IMR-90 (cell line): ENCODE measurements at regions not wholly inside any gene's neighbourhood (a gene's known extent, or its start where the extent isn't known, plus 50 kb on each side); places are given as distances from the start of the nearest gene placed in this dataset.

Source experiments
- ATAC-seq: fragments of 200-7000 bp; cut with Tn5 transposase; 2 replicates; pipeline ENCODE4 v1.9.1; 2020; ENCODE audit warnings: low read depth, mild to moderate bottlenecking, moderate library complexity
- BruUV-seq: library from RNA; stranded (reverse); fragments of 400-500 nt; replicated peaks from 2 replicates; lab custom pipeline; 2021; lab: Mats Ljungman, UMichigan
- CTCF ChIA-PET: fragments of 300-600 bp; formaldehyde crosslinking; extraction: SDS; loops from one replicate; lab custom pipeline; 2021; ENCODE audit warnings: antibody characterized with exemption; lab: Yijun Ruan, JAX
- POLR2A ChIA-PET: fragments of 300-600 bp; sonication (Branson Sonifier 250); formaldehyde crosslinking; loops from one replicate; lab custom pipeline; 2022; ENCODE audit warnings: antibody characterized with exemption; ENCODE audit not compliant: unreplicated experiment; lab: Charles Lee
- DNase-seq: peaks from one replicate; pipeline ENCODE4 v3.0.0; 2013
- H2AFZ ChIP-seq: replicated peaks from 2 replicates; pipeline ENCODE3; 2013; ENCODE audit warnings: low read length, mild to moderate bottlenecking; ENCODE audit not compliant: poor library complexity
- H2AK5ac ChIP-seq: 2 replicates; pipeline ENCODE4 v1.6.1; 2013; ENCODE audit warnings: low read depth, low read length, inconsistent platforms
- H2AK9ac ChIP-seq: replicated peaks from 2 replicates; pipeline ENCODE3; 2013; ENCODE audit warnings: mild to moderate bottlenecking, low read depth, low read length, moderate library complexity; ENCODE audit not compliant: poor library complexity
- H2BK120ac ChIP-seq: 2 replicates; pipeline ENCODE4 v1.6.1; 2013; ENCODE audit warnings: low read depth, low read length, inconsistent platforms
- H2BK15ac ChIP-seq: 3 replicates; pipeline ENCODE4 v1.6.1; 2013; ENCODE audit warnings: low read depth, low read length, inconsistent platforms
- H2BK20ac ChIP-seq: 2 replicates; pipeline ENCODE4 v1.6.1; 2013; ENCODE audit warnings: low read depth, mild to moderate bottlenecking, inconsistent platforms, low read length, moderate library complexity
- H2BK5ac ChIP-seq: 2 replicates; pipeline ENCODE4 v1.6.1; 2013; ENCODE audit warnings: mild to moderate bottlenecking, low read depth, low read length, inconsistent platforms; ENCODE audit not compliant: poor library complexity, severe bottlenecking
- H3K14ac ChIP-seq: replicated peaks from 2 replicates; pipeline ENCODE4 v1.6.1; 2013; ENCODE audit warnings: low read depth, low read length, inconsistent platforms
- H3K18ac ChIP-seq: 2 replicates; pipeline ENCODE4 v1.6.1; 2013; ENCODE audit warnings: low read depth, low read length, control low read depth
- H3K23ac ChIP-seq: 2 replicates; pipeline ENCODE4 v1.6.1; 2013; ENCODE audit warnings: low read depth, low read length, inconsistent platforms
- H3K27ac ChIP-seq: 2 replicates; pipeline ENCODE4 v1.5.1; 2013; ENCODE audit warnings: mild to moderate bottlenecking, control low read depth, low read length; ENCODE audit not compliant: insufficient read depth
- H3K27me3 ChIP-seq: 2 replicates; pipeline ENCODE4 v1.6.1; 2013; ENCODE audit warnings: low read length; ENCODE audit not compliant: control insufficient read depth, insufficient read depth
- H3K36me3 ChIP-seq: 2 replicates; pipeline ENCODE4 v1.6.1; 2013; ENCODE audit warnings: low read length, mixed read lengths; ENCODE audit not compliant: control insufficient read depth, insufficient read depth
- H3K4ac ChIP-seq: 2 replicates; pipeline ENCODE4 v1.6.1; 2013; ENCODE audit warnings: low read depth, low read length, inconsistent platforms
- H3K4me1 ChIP-seq: 2 replicates; pipeline ENCODE4 v1.6.1; 2013; ENCODE audit warnings: low read length, mixed read lengths; ENCODE audit not compliant: control insufficient read depth, insufficient read depth
- H3K4me2 ChIP-seq: 2 replicates; pipeline ENCODE4 v1.6.1; 2013; ENCODE audit warnings: low read depth, mild to moderate bottlenecking, control low read depth, low read length, moderate library complexity
- H3K4me3 ChIP-seq: 2 replicates; pipeline ENCODE4 v1.5.1; 2013; ENCODE audit warnings: low read depth, mild to moderate bottlenecking, control low read depth, low read length, moderate library complexity; ENCODE audit not compliant: insufficient read depth
- H3K56ac ChIP-seq: 2 replicates; pipeline ENCODE4 v1.6.1; 2013; ENCODE audit warnings: low read length, inconsistent platforms; ENCODE audit not compliant: insufficient read depth; ENCODE audit errors: extremely low read depth
- H3K79me1 ChIP-seq, 2 experiments: 2 replicates each; pipeline ENCODE4 v1.6.1; 2013; ENCODE audit warnings: low read length in 2 of 2, inconsistent platforms in 1 of 2, low read depth in 1 of 2
- H3K9ac ChIP-seq: 2 replicates; pipeline ENCODE4 v1.6.1; 2013; ENCODE audit warnings: low read depth, low read length, control low read depth
- H3K9me1 ChIP-seq: 2 replicates; pipeline ENCODE4 v1.6.1; 2013; ENCODE audit warnings: low read length, inconsistent platforms; ENCODE audit not compliant: insufficient read depth
- H3K9me3 ChIP-seq: 2 replicates; pipeline ENCODE4 v1.6.1; 2013; ENCODE audit warnings: low read length; ENCODE audit not compliant: control insufficient read depth, insufficient read depth
- H4K20me1 ChIP-seq: 2 replicates; pipeline ENCODE4 v1.6.1; 2013; ENCODE audit warnings: low read length, inconsistent platforms; ENCODE audit not compliant: insufficient read depth
- H4K5ac ChIP-seq: 2 replicates; pipeline ENCODE4 v1.6.1; 2013; ENCODE audit warnings: mild to moderate bottlenecking, low read depth, low read length, control low read depth
- H4K8ac ChIP-seq, 2 experiments: 2 replicates each; pipeline ENCODE4 v1.6.1; 2013; ENCODE audit warnings: low read depth in 2 of 2, low read length in 2 of 2, control low read depth in 1 of 2, inconsistent platforms in 1 of 2
- H4K91ac ChIP-seq: 2 replicates; pipeline ENCODE4 v1.6.1; 2013; ENCODE audit warnings: low read depth, low read length, inconsistent platforms; ENCODE audit not compliant: insufficient read depth
- SMC3 ChIP-seq: fragments of 150-350 bp; IDR thresholded peaks from 2 replicates; pipeline ENCODE4 v1.6.1; 2016; ENCODE audit warnings: low read depth, mild to moderate bottlenecking, antibody characterized with exemption, low read length, moderate library complexity
- WGBS, 2 experiments: methylation state at CpG; one replicate each; pipeline versions ENCODE4 v1.1.5 to v1.1.7; 2013; ENCODE audit warnings: missing lambda C conversion rate in 2 of 2; ENCODE audit not compliant: insufficient read length in 1 of 2; ENCODE audit errors: extremely low coverage in 2 of 2; 5-methylcytosine and 5-hydroxymethylcytosine counted together
- dilution Hi-C: fragments of 300-500 bp; cut with HindIII; formaldehyde crosslinking; loops from one replicate; pipeline ENCODE4 v1.14.3; 2018; ENCODE audit warnings: low sequenced_read_pairs; ENCODE audit not compliant: unreplicated experiment
- in situ Hi-C: fragments of 300-500 bp; cut with MboI; formaldehyde crosslinking; loops from 3 replicates; pipeline ENCODE4 v1.14.3; 2019; ENCODE audit warnings: low sequenced_read_pairs, inconsistent platforms, mixed read lengths
- intact Hi-C: fragments of 100-400 bp; cut with micrococcal nuclease; formaldehyde crosslinking; loops from 2 replicates; pipeline ENCODE4 v1.10.0; 2022

DNA sequence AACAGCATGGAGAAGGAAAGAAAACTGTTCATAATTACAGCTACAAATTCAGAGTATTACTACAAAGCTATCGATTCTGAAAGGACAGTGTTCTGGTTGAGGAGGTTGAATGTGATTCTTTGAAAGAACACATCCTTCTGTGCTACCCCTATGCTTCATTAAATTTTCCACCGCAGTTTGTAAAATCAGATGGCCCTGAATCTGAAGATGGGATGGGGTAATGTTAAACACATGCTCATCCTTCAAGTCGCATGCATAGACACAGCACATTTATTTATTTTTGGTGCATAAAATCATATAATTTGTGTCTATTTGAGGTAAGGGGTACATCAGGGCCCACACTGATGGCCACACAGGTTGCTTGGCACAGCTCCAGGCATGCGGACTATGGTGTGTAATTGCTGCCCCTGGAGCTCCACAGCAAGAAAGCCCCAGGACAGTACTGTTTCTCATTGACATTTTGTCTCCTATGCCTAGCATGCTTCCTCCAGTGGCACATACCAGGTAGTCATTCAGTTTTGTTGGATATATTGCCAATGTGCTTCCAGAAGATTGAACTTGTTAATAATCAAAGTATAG is 238.8 kb upstream of the TANK start:
- DNase-seq, result no peak
- dilution Hi-C loops, result no loop called here
- no peak for ATAC-seq

More for the DNA sequence above, 238.8 kb upstream of the TANK start:
- Histone ChIP-seq H4K20me1 (no peaks in the 10 kb centered on the region), H3K27me3 (no peaks in the 10 kb centered on the region), H2BK20ac (peak overlapping the region; percentile 82), H3K9me3 (no peaks in the 10 kb centered on the region), H2AFZ (no peak overlapping the region), H4K91ac (peak overlapping the region; percentile 65), H2BK15ac (peak overlapping the region; percentile 46; the same call in 2 of the 3 replicates), H3K36me3 (no peaks in the 10 kb centered on the region), H3K4ac (peak overlapping the region; percentile 79), H2AK5ac (peak overlapping the region; percentile 68), H3K23ac (peak overlapping the region; percentile 89), H3K4me2 (peak overlapping the region; percentile 69), H3K9me1 (peaks cover 5% of the 10 kb centered on the region), H2BK5ac (peak overlapping the region; percentile 93), H3K14ac (peak overlapping the region; percentile 69), H3K4me3 (no peak overlapping the region), H3K18ac (peak overlapping the region; percentile 96), H4K8ac (peak overlapping the region; percentile 3 to 73; a peak in 3 of 4 replicates), H3K4me1 (peaks cover 16% of the 10 kb centered on the region), H3K56ac (peak overlapping the region; percentile 33; the same call in 1 of the 2 replicates), H2AK9ac (no peak overlapping the region), H2BK120ac (peak overlapping the region; percentile 80), H4K5ac (peak overlapping the region; percentile 72), H3K9ac (no peak overlapping the region), H3K79me1 (no peaks in the 10 kb centered on the region), H3K27ac (peak overlapping the region; percentile 94; the same call in 1 of the 2 replicates)
- ChIA-PET POLR2A (interaction anchor here (0.9 kb wide), 1 partner anchor 48 kb away, joined by 3 read pairs; no protein-coding TSS in a partner anchor), CTCF (no interaction called here)
- BruUV-seq, result no TSS peak
- WGBS, 2 experiments, result no CpG with 5 or more reads among the region's 4 CpGs
- intact Hi-C loops (loop anchor here (2.0 to 5.0 kb wide), 2 partner anchors 429 to 514 kb away; partner anchors contain the start of gene RBMS1), in situ Hi-C loops (no loop called here)
- TF ChIP-seq SMC3, result no peak
